Fibroblast of lung (primary cell): ENCODE measurements at regions not wholly inside any gene's neighbourhood (a gene's known extent, or its start where the extent isn't known, plus 50 kb on each side); places are given as distances from the start of the nearest gene placed in this dataset.

Source experiments
- DNase-seq, 2 donors: peaks; one replicate each; pipeline versions ENCODE4 v3.0.0 to v3.0.0-alpha.2; 2010; ENCODE audit warnings: low read depth in 2 of 2
- H2AFZ ChIP-seq: 2 replicates; pipeline ENCODE4 v1.5.1; 2012; ENCODE audit warnings: low read length, control low read depth, inconsistent platforms
- H3K27ac ChIP-seq: 2 replicates; pipeline ENCODE4 v1.5.1; 2011; ENCODE audit warnings: low read length, control low read depth; ENCODE audit not compliant: insufficient read depth
- H3K27me3 ChIP-seq: 2 replicates; pipeline ENCODE4 v1.5.1; 2011; ENCODE audit warnings: mild to moderate bottlenecking, low read length; ENCODE audit not compliant: control insufficient read depth, insufficient read depth
- H3K36me3 ChIP-seq: 2 replicates; pipeline ENCODE4 v1.5.1; 2011; ENCODE audit warnings: low read length; ENCODE audit not compliant: control insufficient read depth, insufficient read depth
- H3K4me1 ChIP-seq: 2 replicates; pipeline ENCODE4 v1.5.1; 2011; ENCODE audit warnings: low read length; ENCODE audit not compliant: control insufficient read depth, insufficient read depth; ENCODE audit errors: extremely low read depth
- H3K4me2 ChIP-seq: 2 replicates; pipeline ENCODE4 v1.5.1; 2011; ENCODE audit warnings: low read length, control low read depth; ENCODE audit not compliant: insufficient read depth; ENCODE audit errors: extremely low read depth
- H3K4me3 ChIP-seq, 4 experiments: fragments of 200-600 bp in 1 of 4; sonication (generic) in 1 of 4; replicated peaks in 1 of 4; 2 replicates each; pipeline ENCODE4 v1.5.1; 2011 to 2016; ENCODE audit warnings: low read length in 4 of 4, low read depth in 3 of 4, mild to moderate bottlenecking in 3 of 4, control low read depth in 2 of 4, inconsistent platforms in 1 of 4, mixed read lengths in 1 of 4; ENCODE audit not compliant: insufficient read depth in 1 of 4; ENCODE audit errors: control extremely low read depth in 1 of 4
- H3K79me2 ChIP-seq: 2 replicates; pipeline ENCODE4 v1.5.1; 2012; ENCODE audit warnings: mild to moderate bottlenecking, low read length, inconsistent platforms; ENCODE audit not compliant: control insufficient read depth, insufficient read depth
- H3K9ac ChIP-seq: 2 replicates; pipeline ENCODE4 v1.5.1; 2011; ENCODE audit warnings: mild to moderate bottlenecking, low read length, control low read depth; ENCODE audit not compliant: insufficient read depth
- H3K9me3 ChIP-seq: 2 replicates; pipeline ENCODE4 v1.5.1; 2012; ENCODE audit warnings: low read depth, low read length; ENCODE audit not compliant: control insufficient read depth, insufficient read depth
- H4K20me1 ChIP-seq: 2 replicates; pipeline ENCODE4 v1.5.1; 2011; ENCODE audit warnings: low read length; ENCODE audit not compliant: control insufficient read depth, insufficient read depth; ENCODE audit errors: extremely low read depth
- EZH2 ChIP-seq: IDR thresholded peaks from 2 replicates; pipeline ENCODE4 v1.5.1; 2012; ENCODE audit warnings: low read length, control low read depth, mild to moderate bottlenecking; ENCODE audit errors: missing control alignments
- TF ChIP-seq, protein P1 (sequence below), 2 donors: IDR thresholded peaks in 1 of 2; conservative IDR thresholded peaks in 1 of 2; 1 replicate in 1 of 2; 2 replicates in 1 of 2; pipeline ENCODE4 v1.5.1; 2011 to 2012; ENCODE audit warnings: low read length in 2 of 2, control low read depth in 1 of 2, inconsistent platforms in 1 of 2, low read depth in 1 of 2, mild to moderate bottlenecking in 1 of 2

- no peaks in the 10 kb centered on the region for H3K79me2 ChIP-seq
- DNase-seq: no peak
- no peaks in the 10 kb centered on the region for H4K20me1 ChIP-seq
- no peak overlapping the region for H3K4me2 ChIP-seq
- H3K9me3 ChIP-seq: no peaks in the 10 kb centered on the region
- H3K4me1 ChIP-seq: no peaks in the 10 kb centered on the region
- no peak overlapping the region for H3K4me3 ChIP-seq
- H3K9ac ChIP-seq: no peak overlapping the region
- H3K27me3 ChIP-seq: no peaks in the 10 kb centered on the region
- TF ChIP-seq, protein P1, sequence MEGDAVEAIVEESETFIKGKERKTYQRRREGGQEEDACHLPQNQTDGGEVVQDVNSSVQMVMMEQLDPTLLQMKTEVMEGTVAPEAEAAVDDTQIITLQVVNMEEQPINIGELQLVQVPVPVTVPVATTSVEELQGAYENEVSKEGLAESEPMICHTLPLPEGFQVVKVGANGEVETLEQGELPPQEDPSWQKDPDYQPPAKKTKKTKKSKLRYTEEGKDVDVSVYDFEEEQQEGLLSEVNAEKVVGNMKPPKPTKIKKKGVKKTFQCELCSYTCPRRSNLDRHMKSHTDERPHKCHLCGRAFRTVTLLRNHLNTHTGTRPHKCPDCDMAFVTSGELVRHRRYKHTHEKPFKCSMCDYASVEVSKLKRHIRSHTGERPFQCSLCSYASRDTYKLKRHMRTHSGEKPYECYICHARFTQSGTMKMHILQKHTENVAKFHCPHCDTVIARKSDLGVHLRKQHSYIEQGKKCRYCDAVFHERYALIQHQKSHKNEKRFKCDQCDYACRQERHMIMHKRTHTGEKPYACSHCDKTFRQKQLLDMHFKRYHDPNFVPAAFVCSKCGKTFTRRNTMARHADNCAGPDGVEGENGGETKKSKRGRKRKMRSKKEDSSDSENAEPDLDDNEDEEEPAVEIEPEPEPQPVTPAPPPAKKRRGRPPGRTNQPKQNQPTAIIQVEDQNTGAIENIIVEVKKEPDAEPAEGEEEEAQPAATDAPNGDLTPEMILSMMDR (conservative IDR thresholded peaks at IDR 0.05 in 1 of 2, IDR thresholded peaks at IDR 0.05 in 1 of 2; ENCODE audit: low read depth in 1 of 2, low read length in 2 of 2): no peak
- no peak for TF ChIP-seq EZH2
- no peaks in the 10 kb centered on the region for H3K36me3 ChIP-seq
- H2AFZ ChIP-seq: no peak overlapping the region
- H3K27ac ChIP-seq: no peak overlapping the region
Measured at GRCh38 chr2:217671871-217672270, 330.9 kb downstream of the TNS1 start.

- Histone ChIP-seq H2AFZ (no peak overlapping the region), H4K20me1 (no peaks in the 10 kb centered on the region), H3K27ac (no peak overlapping the region), H3K4me1 (no peaks in the 10 kb centered on the region), H3K79me2 (no peaks in the 10 kb centered on the region), H3K9ac (no peak overlapping the region), H3K9me3 (no peaks in the 10 kb centered on the region), H3K4me3 (no peak overlapping the region), H3K36me3 (no peaks in the 10 kb centered on the region), H3K27me3 (no peaks in the 10 kb centered on the region), H3K4me2 (no peak overlapping the region)
- no peak for DNase-seq
- TF ChIP-seq, protein P1 (conservative IDR thresholded peaks at IDR 0.05 in 1 of 2, IDR thresholded peaks at IDR 0.05 in 1 of 2; ENCODE audit: low read depth in 1 of 2, low read length in 2 of 2): no peak
- no peak for TF ChIP-seq EZH2
Measured at GRCh38 chr2:217671075-217671474, 331.7 kb downstream of the TNS1 start.

DNA sequence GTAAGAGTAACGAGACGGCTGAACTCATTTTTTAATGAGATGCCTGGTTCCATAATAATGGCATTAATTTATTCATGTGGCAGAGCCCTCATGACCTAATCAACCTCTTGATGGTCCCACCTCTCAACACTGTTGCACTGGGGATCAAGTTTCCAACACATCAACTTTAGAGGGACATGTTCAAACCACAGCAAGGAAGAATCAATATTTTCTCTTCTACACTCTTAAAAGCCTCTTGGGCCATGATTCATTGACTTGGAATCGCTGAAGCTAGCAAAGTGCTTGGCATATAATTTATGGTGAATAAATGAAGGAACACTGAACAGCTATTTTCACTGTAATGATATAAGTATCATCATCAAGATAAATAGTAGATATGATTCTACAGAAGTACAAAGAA is 333.0 kb downstream of the TNS1 start:
- Histone ChIP-seq H3K4me2 (no peak overlapping the region), H3K4me3 (no peak overlapping the region), H3K9ac (no peak overlapping the region), H3K9me3 (no peaks in the 10 kb centered on the region), H3K27ac (no peak overlapping the region), H3K27me3 (no peaks in the 10 kb centered on the region), H3K79me2 (no peaks in the 10 kb centered on the region), H4K20me1 (no peaks in the 10 kb centered on the region), H3K36me3 (no peaks in the 10 kb centered on the region), H3K4me1 (no peaks in the 10 kb centered on the region), H2AFZ (no peak overlapping the region)
- no peak for TF ChIP-seq EZH2
- TF ChIP-seq, protein P1 (conservative IDR thresholded peaks at IDR 0.05 in 1 of 2, IDR thresholded peaks at IDR 0.05 in 1 of 2; ENCODE audit: low read depth in 1 of 2, low read length in 2 of 2): no peak
- DNase-seq: peak in 1 of 2 donors; percentile 34
